ENCODE measurements at regions not wholly inside any gene's neighbourhood (a gene's known extent, or its start where the extent isn't known, plus 50 kb on each side); places are given as distances from the start of the nearest gene placed in this dataset.

- Histone ChIP-seq H3K4me1 (ENCODE audit: insufficient read depth, low read length) (no peaks in the 10 kb centered on the region), H3K79me2 (ENCODE audit: insufficient read depth, low read length) (no peaks in the 10 kb centered on the region), H3K27me3 (ENCODE audit: insufficient read depth, low read length) (no peaks in the 10 kb centered on the region), H2AFZ (ENCODE audit: low read length) (no peak overlapping the region), H3K4me3 (ENCODE audit: insufficient read depth, low read length) (no peak overlapping the region), H3K36me3 (ENCODE audit: insufficient read depth, low read length) (no peaks in the 10 kb centered on the region), H4K20me1 (ENCODE audit: insufficient read depth, low read length) (no peaks in the 10 kb centered on the region), H3K4me2 (ENCODE audit: insufficient read depth, low read length) (no peak overlapping the region), H3K27ac (ENCODE audit: low read depth, low read length) (no peak overlapping the region), H3K9me3 (ENCODE audit: low read depth, low read length) (no peaks in the 10 kb centered on the region)
- no peak for TF ChIP-seq CTCF (IDR thresholded peaks at IDR 0.05; ENCODE audit: extremely low read depth, low read depth, low read length)
- DNase-seq (ENCODE audit: insufficient read length, low spot score, missing footprints): no peak
Measured at GRCh38 chr2:60172801-60173200, 380.7 kb downstream of the BCL11A start.

GRCh38 chr2:60170272-60170671 is 383.2 kb downstream of the BCL11A start:
- TF ChIP-seq CTCF (IDR thresholded peaks at IDR 0.05; ENCODE audit: extremely low read depth, low read depth, low read length): no peak
- no peaks in the 10 kb centered on the region for H3K9me3 ChIP-seq (ENCODE audit: low read depth, low read length)
- no peaks in the 10 kb centered on the region for H3K27me3 ChIP-seq (ENCODE audit: insufficient read depth, low read length)
- no peaks in the 10 kb centered on the region for H3K36me3 ChIP-seq (ENCODE audit: insufficient read depth, low read length)
- no peaks in the 10 kb centered on the region for H4K20me1 ChIP-seq (ENCODE audit: insufficient read depth, low read length)
- H3K27ac ChIP-seq (ENCODE audit: low read depth, low read length): no peak overlapping the region
- DNase-seq (ENCODE audit: insufficient read length, low spot score, missing footprints): no peak
- no peaks in the 10 kb centered on the region for H3K4me1 ChIP-seq (ENCODE audit: insufficient read depth, low read length)
- H3K4me3 ChIP-seq (ENCODE audit: insufficient read depth, low read length): no peak overlapping the region
- H3K4me2 ChIP-seq (ENCODE audit: insufficient read depth, low read length): no peak overlapping the region
- H2AFZ ChIP-seq (ENCODE audit: low read length): no peak overlapping the region
- no peaks in the 10 kb centered on the region for H3K79me2 ChIP-seq (ENCODE audit: insufficient read depth, low read length)

- no peak overlapping the region for H2AFZ ChIP-seq (ENCODE audit: low read length)
- H3K4me1 ChIP-seq (ENCODE audit: insufficient read depth, low read length): no peaks in the 10 kb centered on the region
- no peak overlapping the region for H3K27ac ChIP-seq (ENCODE audit: low read depth, low read length)
- DNase-seq (ENCODE audit: insufficient read length, low spot score, missing footprints): no peak
- H3K79me2 ChIP-seq (ENCODE audit: insufficient read depth, low read length): no peaks in the 10 kb centered on the region
- no peak overlapping the region for H3K4me2 ChIP-seq (ENCODE audit: insufficient read depth, low read length)
- H3K9me3 ChIP-seq (ENCODE audit: low read depth, low read length): no peaks in the 10 kb centered on the region
- no peaks in the 10 kb centered on the region for H3K36me3 ChIP-seq (ENCODE audit: insufficient read depth, low read length)
- no peaks in the 10 kb centered on the region for H3K27me3 ChIP-seq (ENCODE audit: insufficient read depth, low read length)
- H3K4me3 ChIP-seq (ENCODE audit: insufficient read depth, low read length): no peak overlapping the region
- no peaks in the 10 kb centered on the region for H4K20me1 ChIP-seq (ENCODE audit: insufficient read depth, low read length)
- TF ChIP-seq CTCF (IDR thresholded peaks at IDR 0.05; ENCODE audit: extremely low read depth, low read depth, low read length): no peak
Measured at GRCh38 chr2:60168247-60168646, 385.2 kb downstream of the BCL11A start.

- Histone ChIP-seq H3K4me3 (ENCODE audit: insufficient read depth, low read length) (no peak overlapping the region), H3K4me1 (ENCODE audit: insufficient read depth, low read length) (no peaks in the 10 kb centered on the region), H3K9me3 (ENCODE audit: low read depth, low read length) (no peaks in the 10 kb centered on the region), H3K27me3 (ENCODE audit: insufficient read depth, low read length) (no peaks in the 10 kb centered on the region), H3K79me2 (ENCODE audit: insufficient read depth, low read length) (no peaks in the 10 kb centered on the region), H3K4me2 (ENCODE audit: insufficient read depth, low read length) (no peak overlapping the region), H4K20me1 (ENCODE audit: insufficient read depth, low read length) (no peaks in the 10 kb centered on the region), H2AFZ (ENCODE audit: low read length) (no peak overlapping the region), H3K36me3 (ENCODE audit: insufficient read depth, low read length) (no peaks in the 10 kb centered on the region), H3K27ac (ENCODE audit: low read depth, low read length) (no peak overlapping the region)
- TF ChIP-seq CTCF (IDR thresholded peaks at IDR 0.05; ENCODE audit: extremely low read depth, low read depth, low read length): no peak
- no peak for DNase-seq (ENCODE audit: insufficient read length, low spot score, missing footprints)
Measured at GRCh38 chr2:60167089-60167488, 386.4 kb downstream of the BCL11A start.

All from osteoblast (primary cell).